Trophoblast cell (in vitro differentiated cells and primary cell): ENCODE measurements at regions not wholly inside any gene's neighbourhood (a gene's known extent, or its start where the extent isn't known, plus 50 kb on each side); places are given as distances from the start of the nearest gene placed in this dataset.
A peak's percentile ranks its signal among the peaks of the same experiment; 100 is the strongest.

Experiments
- DNase-seq, 2 donors: peaks; one replicate each; pipeline ENCODE4 v3.0.0-alpha.2; 2016
- H2AFZ ChIP-seq: 2 replicates; pipeline ENCODE4 v1.6.1; 2013; ENCODE audit warnings: low read length, moderate library complexity, mild to moderate bottlenecking; ENCODE audit not compliant: insufficient read depth, poor library complexity
- H2AK5ac ChIP-seq: 2 replicates; pipeline ENCODE4 v1.6.1; 2013; ENCODE audit warnings: mild to moderate bottlenecking, low read length
- H2BK120ac ChIP-seq: 2 replicates; pipeline ENCODE4 v1.6.1; 2013; ENCODE audit warnings: low read length, mild to moderate bottlenecking, moderate library complexity; ENCODE audit not compliant: insufficient read depth, poor library complexity
- H2BK12ac ChIP-seq: 2 replicates; pipeline ENCODE4 v1.6.1; 2013; ENCODE audit warnings: mild to moderate bottlenecking, low read length, moderate library complexity
- H2BK5ac ChIP-seq: 2 replicates; pipeline ENCODE4 v1.6.1; 2013; ENCODE audit warnings: low read length, low read depth, moderate library complexity, mild to moderate bottlenecking; ENCODE audit not compliant: poor library complexity
- H3K14ac ChIP-seq: 2 replicates; pipeline ENCODE4 v1.6.1; 2013; ENCODE audit warnings: mild to moderate bottlenecking, low read length
- H3K18ac ChIP-seq: 2 replicates; pipeline ENCODE4 v1.6.1; 2013; ENCODE audit warnings: mild to moderate bottlenecking, low read length
- H3K23ac ChIP-seq: 2 replicates; pipeline ENCODE4 v1.6.1; 2013; ENCODE audit warnings: low read length
- H3K27ac ChIP-seq: 2 replicates; pipeline ENCODE4 v1.5.1; 2013; ENCODE audit warnings: low read depth, mild to moderate bottlenecking, inconsistent platforms, low read length, moderate library complexity
- H3K27me3 ChIP-seq: 2 replicates; pipeline ENCODE4 v1.6.1; 2013; ENCODE audit warnings: inconsistent platforms, mild to moderate bottlenecking, low read length, moderate library complexity; ENCODE audit not compliant: insufficient read depth
- H3K36me3 ChIP-seq, 2 experiments: 1 replicate in 1 of 2; 2 replicates in 1 of 2; pipeline ENCODE4 v1.6.1; 2013; ENCODE audit warnings: low read length in 2 of 2, mild to moderate bottlenecking in 2 of 2, moderate library complexity in 1 of 2; ENCODE audit not compliant: insufficient read depth in 2 of 2, control insufficient read depth in 1 of 2
- H3K4ac ChIP-seq: 2 replicates; pipeline ENCODE4 v1.6.1; 2013; ENCODE audit warnings: low read depth, mild to moderate bottlenecking, low read length, moderate library complexity
- H3K4me1 ChIP-seq, 2 experiments: 1 replicate in 1 of 2; 2 replicates in 1 of 2; pipeline ENCODE4 v1.6.1; 2013; ENCODE audit warnings: low read length in 2 of 2, mild to moderate bottlenecking in 2 of 2, moderate library complexity in 1 of 2; ENCODE audit not compliant: insufficient read depth in 2 of 2, control insufficient read depth in 1 of 2
- H3K4me2 ChIP-seq: 2 replicates; pipeline ENCODE4 v1.6.1; 2013; ENCODE audit warnings: inconsistent platforms, mild to moderate bottlenecking, low read length, moderate library complexity
- H3K4me3 ChIP-seq: 2 replicates; pipeline ENCODE4 v1.5.1; 2013; ENCODE audit warnings: mild to moderate bottlenecking, low read depth, low read length, inconsistent platforms
- H3K79me1 ChIP-seq: one replicate; pipeline ENCODE4 v1.6.1; 2013; ENCODE audit warnings: low read length
- H3K79me2 ChIP-seq: 2 replicates; pipeline ENCODE4 v1.6.1; 2013; ENCODE audit warnings: low read length, mild to moderate bottlenecking; ENCODE audit not compliant: control insufficient read depth, insufficient read depth, poor library complexity
- H3K9ac ChIP-seq: 2 replicates; pipeline ENCODE4 v1.6.1; 2013; ENCODE audit warnings: mild to moderate bottlenecking, low read length
- H3K9me3 ChIP-seq: 2 replicates; pipeline ENCODE4 v1.6.1; 2013; ENCODE audit warnings: low read depth, mild to moderate bottlenecking, control low read depth, inconsistent platforms, low read length; ENCODE audit not compliant: insufficient read depth
- H4K12ac ChIP-seq: 2 replicates; pipeline ENCODE4 v1.6.1; 2013; ENCODE audit warnings: low read depth, mild to moderate bottlenecking, low read length, moderate library complexity
- H4K8ac ChIP-seq: 2 replicates; pipeline ENCODE4 v1.6.1; 2013; ENCODE audit warnings: low read depth, mild to moderate bottlenecking, low read length, moderate library complexity
- H4K91ac ChIP-seq: one replicate; pipeline ENCODE4 v1.6.1; 2013; ENCODE audit warnings: low read depth, mild to moderate bottlenecking, low read length, moderate library complexity
- WGBS: extraction: QIAGEN DNeasy Blood & Tissue Kit; methylation state at CpG from one replicate; pipeline ENCODE4 v1.1.7; 2013; ENCODE audit warnings: missing lambda C conversion rate; ENCODE audit not compliant: insufficient read length, insufficient coverage; ENCODE audit errors: extremely low coverage; 5-methylcytosine and 5-hydroxymethylcytosine counted together

DNA sequence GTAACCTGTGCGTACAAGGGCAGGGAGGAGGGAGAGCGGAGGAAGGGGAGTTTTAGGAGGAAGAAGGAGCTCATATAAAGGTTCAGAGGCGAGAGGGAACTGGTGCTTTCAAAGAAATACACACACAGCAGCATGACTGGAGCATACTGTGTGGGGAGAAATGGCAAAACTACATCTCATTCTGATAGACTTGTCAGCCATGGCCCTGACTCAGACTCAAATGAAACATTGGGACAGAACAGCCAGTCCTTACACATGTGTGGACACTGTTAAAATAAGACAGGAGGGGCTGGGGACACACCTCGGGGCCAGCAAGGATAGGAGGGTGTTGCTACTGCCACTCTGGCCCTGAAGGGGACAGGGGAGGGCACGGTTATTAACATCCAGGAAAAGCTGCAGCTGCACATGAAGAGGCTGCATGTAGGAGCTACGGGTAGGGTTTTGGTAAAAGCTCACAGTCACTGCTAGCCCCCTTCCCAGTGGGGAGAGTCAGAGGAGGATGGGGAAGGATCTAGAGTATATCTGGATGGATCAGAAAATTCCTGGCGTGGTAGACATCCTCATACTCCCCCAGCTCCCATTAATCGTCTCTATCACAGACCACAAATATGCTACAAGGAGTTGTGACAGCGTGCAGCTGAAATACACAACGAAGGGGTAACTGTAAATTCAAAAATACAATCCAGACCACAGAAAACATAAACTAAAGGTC is 110.5 kb downstream of the GATA6 start:
- no peaks in the 10 kb centered on the region for H3K9me3 ChIP-seq
- H2AFZ ChIP-seq = no peak overlapping the region
- H2BK120ac ChIP-seq = no peak overlapping the region
- H2BK5ac ChIP-seq = no peak overlapping the region
- H3K79me2 ChIP-seq = no peaks in the 10 kb centered on the region
- H3K14ac ChIP-seq = no peak overlapping the region
- H2AK5ac ChIP-seq = no peak overlapping the region
- H3K4ac ChIP-seq = no peak overlapping the region
- H4K91ac ChIP-seq = no peak overlapping the region
- H3K36me3 ChIP-seq = no peaks in the 10 kb centered on the region
- H3K18ac ChIP-seq = no peak overlapping the region
- H3K4me2 ChIP-seq = no peak overlapping the region
- no peaks in the 10 kb centered on the region for H3K4me1 ChIP-seq
- no peak overlapping the region for H3K23ac ChIP-seq
- H3K4me3 ChIP-seq = no peak overlapping the region
- no peak overlapping the region for H4K8ac ChIP-seq
- H3K27ac ChIP-seq = no peak overlapping the region
- H3K9ac ChIP-seq = no peak overlapping the region
- no peak overlapping the region for H2BK12ac ChIP-seq
- no peaks in the 10 kb centered on the region for H3K27me3 ChIP-seq
- no CpG with 5 or more reads among the region's 10 CpGs for WGBS
- no peaks in the 10 kb centered on the region for H3K79me1 ChIP-seq
- no peak overlapping the region for H4K12ac ChIP-seq
- DNase-seq = peak; percentile 49 to 57

DNA sequence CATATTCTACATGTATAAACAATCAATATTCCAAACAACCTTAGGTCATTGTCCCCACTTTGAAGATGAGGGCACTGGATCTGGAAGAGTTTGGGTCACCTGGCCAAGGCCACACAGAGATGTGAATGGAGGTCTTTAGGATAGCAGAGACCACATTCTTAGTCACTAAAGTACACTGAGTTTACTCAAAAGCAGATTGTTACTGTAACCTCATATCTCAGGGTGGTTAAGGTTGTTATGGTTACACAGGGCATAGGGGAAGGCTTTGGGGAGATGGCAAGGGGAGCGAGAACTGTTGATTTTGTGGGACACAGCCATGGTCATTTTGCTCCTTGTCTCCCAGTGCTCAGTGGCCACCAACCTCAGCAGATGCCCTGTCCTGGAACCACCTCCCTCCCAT is 109.4 kb downstream of the GATA6 start:
- no peaks in the 10 kb centered on the region for H3K4me1 ChIP-seq
- no peak overlapping the region for H2BK12ac ChIP-seq
- H3K4me3 ChIP-seq = no peak overlapping the region
- no peaks in the 10 kb centered on the region for H3K9me3 ChIP-seq
- H4K8ac ChIP-seq = no peak overlapping the region
- no peak overlapping the region for H3K9ac ChIP-seq
- DNase-seq = no peak
- no peak overlapping the region for H2BK5ac ChIP-seq
- H3K18ac ChIP-seq = no peak overlapping the region
- no peak overlapping the region for H3K4ac ChIP-seq
- no peak overlapping the region for H3K23ac ChIP-seq
- no peak overlapping the region for H2BK120ac ChIP-seq
- no peak overlapping the region for H3K4me2 ChIP-seq
- H3K79me2 ChIP-seq = no peaks in the 10 kb centered on the region
- no peak overlapping the region for H2AK5ac ChIP-seq
- no peak overlapping the region for H3K27ac ChIP-seq
- H4K12ac ChIP-seq = no peak overlapping the region
- no peaks in the 10 kb centered on the region for H3K27me3 ChIP-seq
- no CpG with 5 or more reads among the region's 1 CpG for WGBS
- H3K36me3 ChIP-seq = no peaks in the 10 kb centered on the region
- H3K79me1 ChIP-seq = no peaks in the 10 kb centered on the region
- no peak overlapping the region for H3K14ac ChIP-seq
- H4K91ac ChIP-seq = no peak overlapping the region
- H2AFZ ChIP-seq = no peak overlapping the region

DNA sequence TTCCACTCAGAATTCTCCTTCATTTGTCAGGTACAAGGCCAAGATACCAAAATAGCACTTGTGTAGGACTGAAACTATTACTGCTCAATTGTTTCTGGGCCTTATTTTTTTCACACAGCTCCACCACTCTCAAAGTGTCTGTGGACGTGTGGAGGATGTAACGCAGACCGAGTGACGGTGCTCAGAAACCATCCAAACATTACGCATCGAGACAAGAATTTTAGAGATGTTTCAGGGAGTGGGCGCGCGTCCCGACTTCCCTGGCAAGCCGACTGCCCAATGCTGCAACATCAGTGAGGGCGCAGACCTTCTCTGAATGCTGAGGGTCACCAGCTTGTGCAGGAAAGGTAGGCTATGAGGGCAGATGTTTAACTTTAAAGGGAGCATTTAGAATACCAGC is 108.4 kb downstream of the GATA6 start:
- H2BK120ac ChIP-seq = no peak overlapping the region
- no peak overlapping the region for H2BK12ac ChIP-seq
- no peak overlapping the region for H2AK5ac ChIP-seq
- no peak overlapping the region for H3K18ac ChIP-seq
- no peaks in the 10 kb centered on the region for H3K27me3 ChIP-seq
- H4K8ac ChIP-seq = no peak overlapping the region
- no peaks in the 10 kb centered on the region for H3K36me3 ChIP-seq
- no peak overlapping the region for H3K23ac ChIP-seq
- H3K14ac ChIP-seq = no peak overlapping the region
- WGBS = no CpG with 5 or more reads among the region's 12 CpGs
- no peak overlapping the region for H3K4me2 ChIP-seq
- peak; percentile 76 to 82 for DNase-seq
- no peak overlapping the region for H4K91ac ChIP-seq
- H3K4ac ChIP-seq = no peak overlapping the region
- no peak overlapping the region for H4K12ac ChIP-seq
- no peaks in the 10 kb centered on the region for H3K9me3 ChIP-seq
- no peak overlapping the region for H3K27ac ChIP-seq
- H2BK5ac ChIP-seq = no peak overlapping the region
- no peaks in the 10 kb centered on the region for H3K79me2 ChIP-seq
- no peaks in the 10 kb centered on the region for H3K4me1 ChIP-seq
- no peak overlapping the region for H2AFZ ChIP-seq
- H3K9ac ChIP-seq = no peak overlapping the region
- no peaks in the 10 kb centered on the region for H3K79me1 ChIP-seq
- H3K4me3 ChIP-seq = no peak overlapping the region

DNA sequence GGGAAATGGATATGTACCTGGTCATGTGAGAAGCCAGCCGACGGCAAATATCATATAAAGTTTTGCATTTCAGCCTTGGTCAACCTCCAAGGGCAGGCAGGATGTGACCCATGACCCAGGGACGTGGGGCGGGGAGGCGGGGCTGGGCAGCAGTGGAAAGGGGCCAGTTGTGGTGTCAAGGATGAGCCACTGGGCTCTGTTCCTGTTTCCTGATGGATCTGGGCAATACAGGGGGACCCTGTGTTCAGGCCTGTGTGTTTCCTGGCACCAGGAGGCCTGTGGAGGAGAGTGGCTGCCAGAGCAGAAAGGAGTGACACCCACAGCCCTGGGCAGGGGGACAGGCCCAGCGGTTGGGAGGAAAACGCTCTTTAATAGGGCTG is 106.9 kb downstream of the GATA6 start:
- Histone ChIP-seq H3K79me1 (no peaks in the 10 kb centered on the region), H2BK5ac (no peak overlapping the region), H3K27ac (no peak overlapping the region), H4K91ac (no peak overlapping the region), H3K36me3 (no peaks in the 10 kb centered on the region), H3K18ac (no peak overlapping the region), H3K4ac (no peak overlapping the region), H3K4me2 (no peak overlapping the region), H3K9ac (no peak overlapping the region), H3K79me2 (no peaks in the 10 kb centered on the region), H2AK5ac (no peak overlapping the region), H2AFZ (no peak overlapping the region), H3K9me3 (no peaks in the 10 kb centered on the region), H2BK12ac (no peak overlapping the region), H4K12ac (no peak overlapping the region), H2BK120ac (no peak overlapping the region), H3K4me1 (no peaks in the 10 kb centered on the region), H3K14ac (no peak overlapping the region), H4K8ac (no peak overlapping the region), H3K27me3 (no peaks in the 10 kb centered on the region), H3K4me3 (no peak overlapping the region), H3K23ac (no peak overlapping the region)
- WGBS = no CpG with 5 or more reads among the region's 7 CpGs
- DNase-seq = no peak
